GM21367 (cell line): ENCODE measurements at regions not wholly inside any gene's neighbourhood (a gene's known extent, or its start where the extent isn't known, plus 50 kb on each side); places are given as distances from the start of the nearest gene placed in this dataset.
"Not testable (repeated sequence)": the region's sequence is repeated elsewhere in the genome, so short reads cannot be mapped to it uniquely, and the experiment has no call there.

Experiments used
- ATAC-seq: cut with Tn5 transposase; IDR thresholded peaks from one replicate; pipeline ENCODE4 v1.9.1; 2021; ENCODE audit not compliant: unreplicated experiment

- ATAC-seq, result no peak
Measured at GRCh38 chr4:189207872-189208271, 732.8 kb upstream of the FRG1 start.

- ATAC-seq, result no peak
Measured at GRCh38 chr4:189215574-189215973, 725.1 kb upstream of the FRG1 start.

GRCh38 chr4:189221691-189222090 lies 719.0 kb upstream of the FRG1 start:
- ATAC-seq, result no peak

GRCh38 chr4:189228726-189229125 lies 711.9 kb upstream of the FRG1 start:
- ATAC-seq, result no peak

- no peak for ATAC-seq
Measured at GRCh38 chr4:189232274-189232673, 708.4 kb upstream of the FRG1 start.

- ATAC-seq, result not testable (repeated sequence)
Measured at GRCh38 chr4:189233754-189234153, 706.9 kb upstream of the FRG1 start.

GRCh38 chr4:189234948-189235347 lies 705.7 kb upstream of the FRG1 start:
- not testable (repeated sequence) for ATAC-seq

GRCh38 chr4:189235599-189235998 lies 705.1 kb upstream of the FRG1 start:
- no peak for ATAC-seq

- not testable (repeated sequence) for ATAC-seq
Measured at GRCh38 chr4:189236321-189236720, 704.4 kb upstream of the FRG1 start.

GRCh38 chr4:189237340-189237739 lies 703.3 kb upstream of the FRG1 start:
- no peak for ATAC-seq

GRCh38 chr4:189255636-189256035 lies 685.0 kb upstream of the FRG1 start:
- ATAC-seq, result no peak

GRCh38 chr4:189261475-189261874 lies 679.2 kb upstream of the FRG1 start:
- no peak for ATAC-seq

- ATAC-seq, result no peak
Measured at GRCh38 chr4:189265515-189265914, 675.2 kb upstream of the FRG1 start.

- no peak for ATAC-seq
Measured at GRCh38 chr4:189267312-189267965, 673.2 kb upstream of the FRG1 start.

GRCh38 chr4:189278597-189279165 lies 662.0 kb upstream of the FRG1 start:
- no peak for ATAC-seq

GRCh38 chr4:189279188-189279587 lies 661.5 kb upstream of the FRG1 start:
- ATAC-seq, result no peak

- no peak for ATAC-seq
Measured at GRCh38 chr4:189285377-189285776, 655.3 kb upstream of the FRG1 start.

- no peak for ATAC-seq
Measured at GRCh38 chr4:189291939-189292338, 648.7 kb upstream of the FRG1 start.

GRCh38 chr4:189293459-189293858 lies 647.2 kb upstream of the FRG1 start:
- no peak for ATAC-seq

- no peak for ATAC-seq
Measured at GRCh38 chr4:189294574-189294973, 646.1 kb upstream of the FRG1 start.

GRCh38 chr4:189299706-189300105 lies 641.0 kb upstream of the FRG1 start:
- no peak for ATAC-seq

- no peak for ATAC-seq
Measured at GRCh38 chr4:189301692-189302091, 639.0 kb upstream of the FRG1 start.

GRCh38 chr4:189302719-189303118 lies 638.0 kb upstream of the FRG1 start:
- ATAC-seq, result no peak
